ENCODE measurements at regions not wholly inside any gene's neighbourhood (a gene's known extent, or its start where the extent isn't known, plus 50 kb on each side); places are given as distances from the start of the nearest gene placed in this dataset.
A peak's percentile ranks its signal among the peaks of the same experiment; 100 is the strongest.

DNA sequence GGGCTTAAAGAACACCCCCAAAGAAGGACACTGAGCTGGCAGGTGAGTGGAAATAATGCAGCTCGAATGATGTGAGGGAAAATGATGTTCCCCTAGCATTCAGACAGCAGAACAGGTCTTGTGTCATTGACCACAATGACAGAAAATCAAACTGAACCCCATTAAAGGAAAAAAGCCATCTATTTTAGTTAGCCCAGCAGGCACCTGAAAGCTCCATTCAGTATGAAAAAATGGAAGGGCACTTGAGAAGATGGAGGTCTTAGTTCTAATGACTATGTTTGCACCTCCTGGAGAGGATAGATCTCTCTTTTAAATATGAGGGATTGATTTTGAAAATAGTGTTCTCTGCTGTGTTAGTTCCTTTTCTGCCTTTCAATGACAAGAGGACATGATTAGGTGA, 323.1 kb downstream of the NKX6-1 start:
- Histone ChIP-seq H3K27ac (ENCODE audit: low read depth) (no peak overlapping the region), H3K36me3 (ENCODE audit: insufficient read depth) (no peaks in the 10 kb centered on the region), H4K20me1 (replicated peaks; ENCODE audit: insufficient read depth) (no peaks in the 10 kb centered on the region), H3F3A (replicated peaks; ENCODE audit: low read depth) (no peaks in the 10 kb centered on the region), H3K9me2 (ENCODE audit: insufficient read depth) (peaks cover 8% of the 10 kb centered on the region; the same call in 1 of the 2 replicates), H2AFZ (no peak overlapping the region), H3K79me2 (replicated peaks; ENCODE audit: insufficient read depth) (no peaks in the 10 kb centered on the region), H3K4me3 (no peak overlapping the region), H3K4me2 (no peak overlapping the region), H3K27me3 (ENCODE audit: insufficient read depth) (no peaks in the 10 kb centered on the region), H3K4me1 (ENCODE audit: insufficient read depth) (no peaks in the 10 kb centered on the region)
- Mint-ChIP-seq H3K27ac (no peak overlapping the region), H3K36me3 (ENCODE audit: low read depth) (no peaks in the 10 kb centered on the region), H3K4me1 (no peaks in the 10 kb centered on the region), H3K4me3 (no peak overlapping the region), H3K27me3 (ENCODE audit: insufficient read depth, low read depth, poor library complexity) (no peaks in the 10 kb centered on the region), H3K9me3 (no peaks in the 10 kb centered on the region)
- no peak for ATAC-seq
- TF ChIP-seq NANOG (IDR thresholded peaks at IDR 0.05; ENCODE audit: borderline replicate concordance), result no peak
- no peak for DNase-seq (ENCODE audit: low spot score)

DNA sequence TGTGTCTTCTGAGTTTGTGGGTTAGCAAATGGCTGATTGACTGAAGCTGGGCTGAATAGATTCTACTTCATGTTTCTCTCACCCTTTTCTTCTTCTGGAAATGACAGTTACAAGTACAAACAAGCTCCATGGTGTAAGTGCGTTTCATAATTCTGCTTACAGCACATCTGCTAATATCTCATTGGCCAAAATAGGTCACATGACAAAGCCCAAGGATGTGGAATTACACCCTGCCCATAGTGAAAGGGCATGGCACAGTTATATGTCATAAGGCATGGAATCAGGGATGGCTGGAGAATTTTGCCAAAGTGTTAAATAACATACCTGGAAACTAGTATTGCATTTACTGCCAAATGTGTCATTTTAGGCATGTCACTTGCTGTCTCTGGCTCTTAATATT, 327.2 kb downstream of the NKX6-1 start:
- H3K79me2 ChIP-seq (replicated peaks; ENCODE audit: insufficient read depth), result no peaks in the 10 kb centered on the region
- DNase-seq (ENCODE audit: low spot score) (no peak), ATAC-seq (no peak)
- no peaks in the 10 kb centered on the region for H3K4me1 ChIP-seq (ENCODE audit: insufficient read depth)
- H3K27me3 ChIP-seq (ENCODE audit: insufficient read depth), result no peaks in the 10 kb centered on the region
- no peaks in the 10 kb centered on the region for H3K27me3 Mint-ChIP-seq (ENCODE audit: insufficient read depth, low read depth, poor library complexity)
- TF ChIP-seq ZNF114 (CRISPR knock-in tag; IDR thresholded peaks at IDR 0.05) (no peak), NANOG (IDR thresholded peaks at IDR 0.05; ENCODE audit: borderline replicate concordance) (no peak), EZH2 (IDR thresholded peaks at IDR 0.05; ENCODE audit: low read depth, unreplicated experiment) (no peak)
- H3K9me2 ChIP-seq (ENCODE audit: insufficient read depth), result peaks cover 4% of the 10 kb centered on the region; the same call in 1 of the 2 replicates
- H3K27ac ChIP-seq (ENCODE audit: low read depth), result no peak overlapping the region
- no peaks in the 10 kb centered on the region for H4K20me1 ChIP-seq (replicated peaks; ENCODE audit: insufficient read depth)
- H3F3A ChIP-seq (replicated peaks; ENCODE audit: low read depth), result no peaks in the 10 kb centered on the region
- H3K4me1 Mint-ChIP-seq, result peaks cover 2% of the 10 kb centered on the region; the same call in 1 of the 3 replicates
- no peak overlapping the region for H3K4me3 ChIP-seq
- H3K36me3 Mint-ChIP-seq (ENCODE audit: low read depth), result no peaks in the 10 kb centered on the region
- H3K4me2 ChIP-seq, result no peak overlapping the region
- no peak overlapping the region for H2AFZ ChIP-seq
- H3K4me3 Mint-ChIP-seq, result no peak overlapping the region
- H3K9me3 Mint-ChIP-seq, result no peaks in the 10 kb centered on the region
- H3K27ac Mint-ChIP-seq, result no peak overlapping the region
- H3K36me3 ChIP-seq (ENCODE audit: insufficient read depth), result no peaks in the 10 kb centered on the region

DNA sequence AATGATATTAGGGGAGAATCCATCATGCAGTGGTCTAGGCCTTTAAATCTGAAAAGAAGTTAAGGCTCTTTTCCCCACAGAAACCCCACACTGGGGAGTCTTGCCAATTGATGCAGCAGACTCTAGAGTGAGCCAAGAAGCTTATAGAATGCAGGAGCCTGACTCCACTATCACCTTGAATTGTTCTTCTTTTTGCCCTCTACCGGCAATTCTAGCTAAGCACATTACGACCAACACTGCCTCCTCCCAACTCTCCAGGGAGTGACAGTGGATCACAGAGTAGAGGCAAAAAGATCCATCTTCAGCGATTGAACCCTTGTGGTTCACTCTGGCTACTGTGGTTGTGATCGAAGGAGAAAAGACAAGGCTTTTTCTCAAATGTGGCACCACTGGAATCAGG, 331.5 kb downstream of the NKX6-1 start:
- Mint-ChIP-seq H3K4me1 (peaks cover 2% of the 10 kb centered on the region; the same call in 1 of the 3 replicates), H3K27me3 (ENCODE audit: insufficient read depth, low read depth, poor library complexity) (no peaks in the 10 kb centered on the region), H3K36me3 (ENCODE audit: low read depth) (no peaks in the 10 kb centered on the region), H3K27ac (no peak overlapping the region), H3K4me3 (no peak overlapping the region), H3K9me3 (no peaks in the 10 kb centered on the region)
- no peaks in the 10 kb centered on the region for H3K9me2 ChIP-seq (ENCODE audit: insufficient read depth)
- no peaks in the 10 kb centered on the region for H3K27me3 ChIP-seq (ENCODE audit: insufficient read depth)
- no peak overlapping the region for H3K27ac ChIP-seq (ENCODE audit: low read depth)
- no peaks in the 10 kb centered on the region for H3K36me3 ChIP-seq (ENCODE audit: insufficient read depth)
- H3K4me2 ChIP-seq, result no peak overlapping the region
- no peaks in the 10 kb centered on the region; the same call in 1 of the 2 replicates for H4K20me1 ChIP-seq (replicated peaks; ENCODE audit: insufficient read depth)
- no peaks in the 10 kb centered on the region for H3F3A ChIP-seq (replicated peaks; ENCODE audit: low read depth)
- H3K79me2 ChIP-seq (replicated peaks; ENCODE audit: insufficient read depth), result no peaks in the 10 kb centered on the region
- TF ChIP-seq JUNB (IDR thresholded peaks at IDR 0.05; ENCODE audit: unreplicated experiment) (no peak), EZH2phosphoT487 (IDR thresholded peaks at IDR 0.05; ENCODE audit: unreplicated experiment) (no peak)
- TF ChIP-seq, protein P1, sequence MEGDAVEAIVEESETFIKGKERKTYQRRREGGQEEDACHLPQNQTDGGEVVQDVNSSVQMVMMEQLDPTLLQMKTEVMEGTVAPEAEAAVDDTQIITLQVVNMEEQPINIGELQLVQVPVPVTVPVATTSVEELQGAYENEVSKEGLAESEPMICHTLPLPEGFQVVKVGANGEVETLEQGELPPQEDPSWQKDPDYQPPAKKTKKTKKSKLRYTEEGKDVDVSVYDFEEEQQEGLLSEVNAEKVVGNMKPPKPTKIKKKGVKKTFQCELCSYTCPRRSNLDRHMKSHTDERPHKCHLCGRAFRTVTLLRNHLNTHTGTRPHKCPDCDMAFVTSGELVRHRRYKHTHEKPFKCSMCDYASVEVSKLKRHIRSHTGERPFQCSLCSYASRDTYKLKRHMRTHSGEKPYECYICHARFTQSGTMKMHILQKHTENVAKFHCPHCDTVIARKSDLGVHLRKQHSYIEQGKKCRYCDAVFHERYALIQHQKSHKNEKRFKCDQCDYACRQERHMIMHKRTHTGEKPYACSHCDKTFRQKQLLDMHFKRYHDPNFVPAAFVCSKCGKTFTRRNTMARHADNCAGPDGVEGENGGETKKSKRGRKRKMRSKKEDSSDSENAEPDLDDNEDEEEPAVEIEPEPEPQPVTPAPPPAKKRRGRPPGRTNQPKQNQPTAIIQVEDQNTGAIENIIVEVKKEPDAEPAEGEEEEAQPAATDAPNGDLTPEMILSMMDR (conservative IDR thresholded peaks at IDR 0.05; ENCODE audit: low read depth in 2 of 2), result peak; percentile 58 to 61
- no peak overlapping the region for H2AFZ ChIP-seq
- ATAC-seq (peak; percentile 99), DNase-seq (ENCODE audit: low spot score) (peak; percentile 71)
- no peak overlapping the region for H3K4me3 ChIP-seq
- H3K4me1 ChIP-seq (ENCODE audit: insufficient read depth), result no peaks in the 10 kb centered on the region

Data from GM23338 (cell line).